GM21737 (cell line): ENCODE measurements at regions not wholly inside any gene's neighbourhood (a gene's known extent, or its start where the extent isn't known, plus 50 kb on each side); places are given as distances from the start of the nearest gene placed in this dataset.

ENCODE experiments used
- ATAC-seq: cut with Tn5 transposase; IDR thresholded peaks from one replicate; pipeline ENCODE4 v1.9.1; 2021; ENCODE audit warnings: mild to moderate bottlenecking, moderate library complexity; ENCODE audit not compliant: unreplicated experiment

DNA sequence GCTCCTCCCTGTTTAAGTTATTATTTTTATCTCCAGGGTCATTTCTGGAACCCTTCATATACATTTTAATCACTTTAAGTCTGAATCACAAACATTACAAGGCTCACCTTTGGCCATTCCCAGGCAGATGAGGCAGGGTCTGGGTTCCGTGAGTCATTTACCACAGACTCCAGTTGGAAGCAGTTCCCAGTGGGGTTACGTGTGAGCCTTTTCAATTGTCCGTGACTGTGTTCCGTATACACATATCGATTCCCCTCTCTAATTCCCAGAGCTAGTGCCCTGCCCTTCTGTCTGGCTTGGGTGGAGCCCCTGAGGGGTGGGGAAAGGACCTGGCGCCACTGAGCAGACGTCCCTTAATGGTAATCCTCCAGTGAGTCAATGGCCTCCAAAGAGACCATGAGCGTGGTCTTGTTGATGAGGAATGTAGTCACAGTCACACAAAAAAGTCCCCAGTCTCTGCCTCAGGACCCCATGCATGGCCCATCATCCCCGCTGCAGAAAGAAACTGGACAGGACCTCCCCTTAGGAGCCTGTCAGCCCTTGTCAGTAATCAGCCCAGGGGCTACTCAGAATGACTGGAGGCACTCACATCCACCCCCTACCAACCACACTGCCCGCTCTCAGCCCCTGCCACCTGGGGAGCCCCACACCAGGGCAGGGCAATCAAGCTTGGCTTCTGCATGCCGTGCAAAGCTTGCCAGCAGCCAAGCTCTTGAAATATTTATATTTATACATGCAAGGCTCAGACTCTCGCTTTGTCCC is 144.4 kb downstream of the ZIC5 start:
- ATAC-seq = no peak

DNA sequence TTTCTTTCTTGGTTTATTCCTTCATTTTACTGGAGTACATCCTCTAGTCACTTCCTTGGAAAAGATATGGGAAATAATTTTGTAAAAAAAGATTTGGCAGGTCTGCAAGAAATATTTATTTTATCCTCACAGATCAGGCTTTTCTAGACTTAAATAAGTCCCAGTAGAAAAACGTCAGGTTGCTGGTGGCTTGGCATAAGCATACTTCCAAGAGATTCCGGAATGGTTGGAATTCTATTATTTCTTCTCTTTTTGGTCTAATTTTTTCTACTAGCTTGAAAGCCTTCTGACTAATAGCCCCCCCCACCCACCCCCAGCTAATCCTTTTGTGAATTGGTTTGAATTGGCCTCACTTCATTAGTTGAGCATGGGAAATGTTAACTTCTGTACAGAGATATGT is 147.6 kb downstream of the ZIC5 start:
- no peak for ATAC-seq

DNA sequence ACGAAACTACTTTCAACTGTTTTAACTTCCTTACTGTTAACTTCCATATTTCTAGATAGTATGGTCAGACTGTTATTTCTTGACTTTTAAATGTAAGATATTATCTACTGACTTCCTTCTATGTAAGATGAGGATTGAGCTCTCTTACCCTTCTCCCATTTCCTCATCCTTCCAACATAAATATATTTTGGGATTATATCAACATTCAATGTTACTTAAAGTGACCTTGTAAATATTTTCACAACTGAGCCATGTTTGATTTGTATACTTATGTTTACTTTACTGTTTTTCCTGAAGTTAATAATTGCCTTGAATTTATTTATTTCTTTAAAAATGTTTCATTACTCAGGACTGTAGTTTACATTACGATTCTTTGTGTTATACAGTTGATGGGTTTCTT is 148.7 kb downstream of the ZIC5 start:
- no peak for ATAC-seq

DNA sequence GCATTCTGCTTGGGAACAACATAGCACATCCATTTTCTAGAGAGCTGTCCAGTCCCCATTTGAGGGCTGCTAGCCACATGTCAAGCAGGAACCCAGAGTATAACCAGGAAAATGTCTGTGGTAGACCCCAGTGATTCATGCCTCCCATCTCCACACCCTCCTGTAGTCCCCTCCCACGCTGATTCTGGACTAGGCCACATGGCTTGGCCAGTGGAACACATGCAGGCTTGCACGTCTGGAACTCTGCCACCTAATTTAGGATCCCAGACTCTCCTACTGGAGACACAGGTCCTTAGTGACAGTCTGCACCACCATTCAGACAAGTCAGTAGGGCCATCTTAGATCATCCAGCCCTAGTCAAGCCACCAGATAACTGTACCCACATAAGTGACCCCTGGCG is 149.8 kb downstream of the ZIC5 start:
- no peak for ATAC-seq

DNA sequence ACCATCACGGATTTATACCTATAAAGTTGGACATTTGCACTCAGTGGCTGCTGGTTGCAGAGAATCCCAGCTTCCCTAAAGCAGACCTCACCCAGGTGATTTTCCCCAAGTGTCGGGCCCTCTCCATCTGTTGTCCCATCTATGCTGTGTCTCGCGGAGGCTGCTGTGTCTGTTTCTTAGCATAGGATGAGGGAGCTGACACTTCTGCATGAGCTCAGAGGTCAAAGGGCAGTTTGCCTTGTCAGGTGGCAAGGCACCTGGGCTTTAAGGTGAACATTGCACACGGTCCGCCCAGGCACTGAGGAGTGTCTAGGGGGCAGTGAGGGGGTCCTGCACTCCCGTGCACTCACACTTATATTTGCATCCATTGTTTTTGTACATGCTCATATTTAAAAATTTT is 151.6 kb downstream of the ZIC5 start:
- ATAC-seq = no peak

DNA sequence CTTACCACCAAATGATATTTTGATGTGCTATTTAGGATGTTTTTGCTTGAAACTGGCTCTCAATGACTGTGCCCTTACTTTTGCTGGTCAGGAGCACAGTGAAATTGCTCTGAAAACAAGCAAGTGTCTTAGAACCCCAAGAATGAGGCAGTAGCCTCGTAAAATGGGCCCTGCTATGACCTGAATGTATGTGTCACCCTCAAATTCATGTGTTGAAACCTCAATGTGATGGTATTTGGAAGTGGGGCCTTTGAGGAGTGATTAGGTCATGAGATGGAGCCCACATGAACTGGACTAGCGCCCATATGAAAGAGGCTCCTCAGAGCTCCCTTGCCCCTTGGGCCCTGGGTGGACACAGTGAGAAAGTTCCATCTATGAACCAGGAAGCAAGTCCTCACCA is 155.2 kb downstream of the ZIC5 start:
- ATAC-seq = no peak

DNA sequence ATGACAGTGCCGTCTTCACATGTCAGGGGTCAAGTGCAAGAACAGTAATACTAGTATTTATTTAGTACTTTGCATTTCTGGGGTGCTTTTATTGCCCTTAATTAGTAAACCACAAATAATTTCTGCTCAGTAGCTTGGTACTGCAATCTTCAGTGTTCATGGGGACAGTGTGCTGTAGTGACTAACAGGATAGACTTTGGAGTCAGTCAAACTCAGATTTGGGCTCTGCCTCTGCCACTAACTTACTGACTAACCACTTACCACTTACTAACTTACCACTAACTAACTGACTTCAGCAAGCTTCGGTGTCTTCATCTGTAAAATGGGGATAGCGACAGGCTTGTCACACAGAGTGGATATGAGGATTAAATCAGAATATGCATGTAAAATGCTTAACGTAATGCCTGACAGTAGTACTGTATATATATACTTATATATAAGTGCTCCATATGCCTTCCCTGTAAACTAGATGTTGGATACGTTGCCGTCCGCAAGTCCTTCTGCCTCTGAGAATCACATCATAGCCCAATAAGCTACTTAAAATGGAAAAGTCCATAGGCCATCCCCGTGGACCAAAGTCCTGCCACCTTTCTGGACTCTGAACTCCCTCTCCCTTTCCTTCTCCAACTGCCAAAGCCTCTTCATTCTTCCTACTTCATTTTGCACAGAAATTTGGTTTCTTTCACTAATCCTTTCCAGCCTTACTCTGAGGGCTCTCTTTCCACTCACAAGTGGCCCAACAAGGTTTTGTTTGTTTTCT is 158.1 kb downstream of the ZIC5 start:
- no peak for ATAC-seq

DNA sequence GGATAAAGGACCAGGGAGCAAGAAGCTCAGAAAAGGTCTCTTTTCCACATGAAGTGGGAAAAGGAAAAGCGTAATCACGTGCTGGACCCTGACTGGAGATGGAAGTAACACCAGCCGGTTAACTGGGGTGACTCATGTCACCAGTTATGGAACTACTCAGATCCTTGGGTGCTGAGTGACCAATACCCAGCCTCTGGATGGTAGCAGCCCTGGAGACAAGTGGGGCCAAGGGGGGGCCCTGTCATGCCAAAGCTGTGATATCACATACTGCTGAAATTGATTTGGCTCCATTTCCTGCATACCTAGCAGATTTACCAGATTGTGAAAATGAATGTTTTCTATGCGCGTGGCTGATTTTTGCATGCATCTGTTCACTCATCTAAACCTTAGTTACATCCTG is 158.9 kb downstream of the ZIC5 start:
- no peak for ATAC-seq

DNA sequence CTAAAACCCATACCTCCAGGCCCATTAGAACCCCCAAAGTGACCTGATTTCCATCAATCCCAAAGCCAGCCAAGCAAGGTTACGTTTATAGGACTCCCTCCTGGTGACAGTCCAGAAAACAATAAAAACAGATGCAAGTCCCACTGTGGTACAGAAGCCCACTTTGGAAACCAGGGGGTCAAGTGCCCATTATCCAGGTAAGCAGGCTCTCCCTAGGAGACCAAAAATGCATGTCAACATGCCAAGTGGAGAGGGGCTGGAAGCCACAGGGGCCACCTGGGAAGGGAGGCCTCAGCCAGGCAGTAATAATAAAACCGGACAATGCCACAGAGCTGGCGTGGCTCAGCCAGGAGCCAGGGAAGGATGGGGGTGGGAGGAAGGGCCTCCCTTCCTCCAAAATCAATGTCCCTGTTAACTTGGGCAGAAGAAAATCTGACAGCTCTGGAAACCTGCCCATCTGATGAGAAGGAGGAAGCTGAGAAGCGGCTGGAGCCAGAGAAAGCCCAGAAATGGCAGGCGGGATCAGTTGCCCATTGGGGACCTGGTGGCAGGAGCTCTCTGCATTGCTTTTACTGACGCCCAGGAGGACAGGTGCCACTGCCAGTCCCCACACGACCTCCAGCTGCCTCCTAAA is 160.4 kb downstream of the ZIC5 start:
- no peak for ATAC-seq

DNA sequence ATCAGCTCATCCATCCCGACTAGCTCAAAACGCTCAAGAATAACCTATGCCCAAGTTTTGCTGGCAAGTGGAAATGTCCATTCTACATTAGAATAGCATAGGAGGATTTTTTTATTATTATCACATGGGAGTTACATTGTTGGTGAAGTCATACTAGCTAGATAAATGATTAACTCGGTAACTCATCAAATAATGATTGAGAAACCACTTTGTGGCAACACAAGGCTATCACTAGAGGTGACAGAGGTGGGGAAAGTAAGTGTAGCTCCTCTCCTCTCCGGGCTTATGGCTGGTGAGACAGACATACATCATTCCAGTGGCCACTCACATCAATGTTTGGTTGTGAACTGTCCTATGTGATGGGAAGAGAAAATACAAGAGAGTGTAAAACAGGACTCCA is 161.6 kb downstream of the ZIC5 start:
- ATAC-seq = no peak

DNA sequence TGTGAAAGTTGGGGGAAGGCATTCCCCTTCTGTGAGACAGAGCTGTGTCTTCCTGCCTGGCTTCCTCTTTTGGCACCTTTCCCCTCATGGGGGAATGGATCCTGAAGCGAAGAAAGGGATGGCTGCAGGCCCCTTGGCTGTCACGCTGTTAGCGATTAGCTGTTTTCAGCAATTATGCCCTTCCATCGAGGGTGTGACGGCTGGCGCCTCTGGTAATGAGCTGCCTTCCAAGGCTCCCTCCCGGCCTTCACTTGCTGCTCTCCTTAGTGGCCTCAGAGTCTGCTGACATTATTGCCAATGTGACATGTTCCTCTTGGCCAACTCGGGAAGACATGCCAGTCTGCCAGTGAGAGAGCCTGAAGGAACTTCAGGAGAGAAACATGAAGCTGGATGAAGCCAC is 162.1 kb downstream of the ZIC5 start:
- no peak for ATAC-seq

DNA sequence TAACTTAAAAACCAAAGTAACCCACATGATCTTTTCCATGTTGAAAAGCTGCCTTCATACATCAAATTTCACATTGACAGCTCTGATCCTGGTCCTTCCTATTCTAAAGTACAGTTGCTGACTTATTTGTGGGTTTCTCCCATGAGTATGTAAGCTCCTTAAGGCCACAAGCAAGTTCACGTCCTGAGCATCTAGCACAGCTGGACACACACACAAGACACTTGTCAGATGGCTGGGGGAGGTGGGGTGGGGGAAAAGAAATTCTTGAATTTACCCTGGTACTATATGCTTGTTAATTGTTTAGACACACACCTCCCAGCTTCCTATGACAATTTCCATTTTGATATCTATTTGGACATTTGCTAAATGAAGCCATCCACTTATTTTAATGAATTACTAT is 162.8 kb downstream of the ZIC5 start:
- no peak for ATAC-seq

DNA sequence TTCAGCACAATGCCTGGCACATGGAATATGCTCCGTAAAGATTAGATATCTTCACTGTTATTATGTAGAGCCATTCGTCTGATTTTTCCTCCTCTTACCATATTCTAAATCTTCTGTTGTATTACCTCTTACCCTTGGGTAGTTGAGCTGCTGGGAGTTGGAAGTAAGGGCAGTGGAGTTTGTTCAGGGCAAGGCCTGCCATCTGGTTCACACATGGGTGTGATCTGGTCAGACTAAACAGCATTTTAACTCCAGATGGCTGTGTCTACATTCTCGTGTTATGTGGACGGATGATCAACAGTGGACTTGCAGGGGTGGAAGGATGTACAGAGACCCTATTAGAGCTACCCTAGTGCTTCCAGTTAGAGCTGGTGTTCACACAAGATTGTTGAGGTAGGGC is 164.9 kb downstream of the ZIC5 start:
- ATAC-seq = no peak

DNA sequence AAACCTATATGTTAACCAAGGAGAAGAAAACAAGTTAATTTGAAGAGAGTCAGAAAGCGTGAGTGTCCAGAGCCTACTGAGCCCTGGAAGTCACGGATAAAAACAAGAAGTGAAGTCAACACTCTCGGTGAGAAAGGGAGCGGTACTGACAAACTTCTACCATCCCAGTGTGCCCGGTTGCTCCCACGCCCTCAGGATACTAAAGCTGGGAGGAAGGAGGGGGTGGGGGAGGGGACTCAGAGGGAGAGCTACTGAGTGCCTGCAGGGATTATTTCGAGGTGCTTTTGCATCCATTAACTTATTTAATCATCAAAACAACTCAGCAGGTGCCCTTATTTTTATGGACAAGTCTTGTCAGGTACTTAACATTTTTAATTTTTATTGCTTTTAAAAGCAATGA is 166.2 kb downstream of the ZIC5 start:
- ATAC-seq = no peak

DNA sequence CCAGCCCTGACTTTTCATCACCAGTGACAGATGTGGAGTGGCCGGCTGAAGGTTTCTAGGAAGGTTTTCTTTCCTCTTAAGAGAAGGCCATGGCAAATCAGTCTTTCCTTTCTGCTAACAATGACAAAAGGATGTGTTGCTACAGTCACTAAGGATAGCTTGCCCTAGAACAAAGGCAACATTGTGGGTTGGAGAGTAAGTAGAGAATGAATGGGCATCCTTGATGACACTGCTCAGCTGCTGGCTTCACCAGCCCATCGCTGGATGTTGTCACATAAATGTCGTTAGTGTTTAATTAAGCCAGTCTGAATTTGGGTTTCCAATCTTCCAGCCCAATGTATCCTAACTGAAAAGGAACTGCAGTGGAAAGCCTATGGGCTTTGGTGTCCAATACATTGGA is 168.4 kb downstream of the ZIC5 start:
- no peak for ATAC-seq

DNA sequence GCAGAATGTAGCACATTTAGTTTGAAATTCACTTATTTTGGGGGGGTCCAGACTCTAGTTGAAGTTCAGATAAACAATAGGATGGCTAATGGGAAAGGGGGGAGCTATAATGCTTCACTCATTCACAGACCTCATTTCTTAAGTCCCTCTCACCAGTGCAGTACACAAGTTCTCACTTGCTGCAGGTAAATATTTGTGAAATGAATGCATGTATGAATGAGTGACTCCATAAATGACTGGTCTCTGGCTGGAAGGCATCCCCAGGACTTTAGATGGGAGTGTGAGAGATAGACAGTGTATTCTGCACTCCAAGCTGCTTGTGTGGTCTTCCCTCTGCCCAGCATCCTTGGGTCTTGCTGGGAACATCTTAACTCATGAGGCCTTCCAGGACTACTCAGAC is 169.2 kb downstream of the ZIC5 start:
- ATAC-seq = no peak

DNA sequence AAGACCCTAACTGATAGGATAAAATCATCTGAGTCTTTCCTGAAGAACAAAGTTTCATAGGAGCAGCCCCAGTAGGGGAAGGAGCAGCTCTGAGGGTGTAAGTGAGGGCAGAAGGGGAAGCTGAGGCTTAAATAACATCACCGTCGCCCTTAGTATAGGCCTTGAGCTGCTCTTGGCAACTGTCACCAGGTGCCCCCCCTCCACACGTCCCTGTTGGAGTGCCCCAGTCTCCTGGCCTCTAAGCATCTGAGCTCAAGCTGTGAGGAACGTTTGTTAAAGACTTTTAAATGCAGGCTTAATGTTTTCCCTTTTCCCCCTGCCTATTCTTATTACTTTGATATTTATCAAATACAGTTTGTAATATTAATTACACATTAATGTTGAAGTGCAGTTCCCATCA is 170.6 kb downstream of the ZIC5 start:
- no peak for ATAC-seq

DNA sequence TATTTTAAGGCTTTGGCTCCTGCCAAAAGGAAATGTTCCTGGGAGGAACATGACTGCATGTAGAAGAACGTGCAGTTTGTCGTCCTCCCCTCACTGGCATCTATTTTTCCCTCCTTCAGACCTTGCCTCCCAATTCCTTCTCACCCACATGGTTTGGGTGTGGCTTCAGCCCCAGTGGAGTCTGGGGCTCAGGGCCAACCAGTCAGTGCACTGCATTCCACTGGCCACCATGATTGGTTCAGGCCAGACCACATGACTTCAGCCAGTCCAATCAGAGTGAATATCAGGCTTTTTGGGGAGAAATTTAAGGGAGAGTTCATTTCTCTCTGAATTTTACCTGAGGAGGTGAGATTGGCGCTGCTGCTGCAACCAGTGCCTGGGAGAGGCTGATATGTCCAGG is 171.6 kb downstream of the ZIC5 start:
- no peak for ATAC-seq

DNA sequence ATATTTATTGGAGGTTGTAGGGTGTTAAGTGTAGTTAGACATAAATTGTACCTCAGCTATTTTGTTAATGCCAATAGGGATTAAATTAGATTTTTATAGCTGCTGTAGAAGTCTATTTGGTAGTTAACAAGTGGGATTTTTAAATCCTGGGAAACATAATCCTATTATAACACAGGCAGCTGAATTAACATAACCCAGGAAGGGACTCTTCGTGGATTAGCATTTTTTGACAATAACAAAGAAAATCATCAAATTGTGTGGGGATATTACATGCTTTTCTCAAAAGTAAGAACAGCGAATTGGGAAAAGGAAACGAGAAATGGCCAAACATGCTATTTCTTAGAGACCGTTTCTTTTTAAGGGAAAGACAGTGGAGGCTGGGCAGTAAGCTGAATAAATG is 172.8 kb downstream of the ZIC5 start:
- no peak for ATAC-seq

DNA sequence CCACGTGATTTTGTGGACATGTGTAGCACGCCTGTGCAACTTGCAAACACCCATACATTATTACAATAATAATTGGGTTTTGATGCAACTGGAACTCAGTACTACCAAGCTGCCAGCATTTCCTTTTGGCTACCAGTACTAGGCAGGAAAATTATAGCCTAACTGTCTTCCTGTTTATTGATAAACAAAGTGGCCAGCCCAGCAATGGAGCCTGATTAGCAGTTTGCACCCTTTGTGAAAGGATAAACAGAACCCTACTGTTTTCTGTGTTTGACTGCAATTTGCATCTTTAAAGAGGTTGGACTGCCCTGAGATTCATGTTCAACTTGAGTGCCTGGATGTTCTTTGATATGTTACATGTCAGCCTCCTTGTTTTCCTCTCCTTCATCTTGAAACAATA is 173.9 kb downstream of the ZIC5 start:
- no peak for ATAC-seq

DNA sequence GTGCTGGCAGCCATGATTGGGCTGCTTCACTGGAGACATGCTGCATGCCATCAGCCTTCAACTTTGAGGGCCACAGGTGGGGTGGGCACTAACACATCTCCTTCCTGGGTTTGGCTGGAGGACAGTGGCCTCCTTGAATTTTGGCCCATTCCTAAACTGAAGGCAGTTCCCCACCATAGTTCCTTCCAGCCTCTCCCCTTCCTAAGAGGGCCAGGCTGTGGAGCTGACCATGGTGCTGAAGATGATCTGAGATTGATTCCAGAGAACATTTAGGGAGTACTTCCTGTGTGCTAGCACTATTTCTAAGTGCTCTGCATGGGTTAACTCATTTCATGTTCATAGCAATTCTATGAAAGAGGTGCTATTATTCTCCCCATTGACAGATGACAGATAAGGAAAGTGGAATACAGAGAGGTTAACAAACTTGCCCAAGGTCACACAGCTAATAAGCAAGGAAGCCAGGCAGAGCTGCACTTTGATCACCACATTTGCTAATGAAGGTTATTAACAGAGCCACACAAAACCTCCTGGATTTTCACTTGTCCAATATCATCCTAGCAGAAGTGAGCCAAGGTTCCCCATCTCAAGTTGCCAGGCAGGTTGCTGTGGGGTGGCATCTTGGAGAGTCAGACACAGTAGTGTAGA is 175.3 kb downstream of the ZIC5 start:
- no peak for ATAC-seq
